ENCODE measurements at regions not wholly inside any gene's neighbourhood (a gene's known extent, or its start where the extent isn't known, plus 50 kb on each side); places are given as distances from the start of the nearest gene placed in this dataset.
A peak's percentile ranks its signal among the peaks of the same experiment; 100 is the strongest.

GRCh38 chr4:125511715-125512114, 197.0 kb downstream of the FAT4 start:
- Histone ChIP-seq H3K27ac (no peak overlapping the region), H3K4me3 (no peak overlapping the region), H3K9me3 (replicated peaks) (no peaks in the 10 kb centered on the region), H3K36me3 (no peaks in the 10 kb centered on the region), H3K27me3 (no peaks in the 10 kb centered on the region), H3K4me1 (no peaks in the 10 kb centered on the region)
- DNase-seq: no peak

- DNase-seq: no peak
- Histone ChIP-seq H3K4me1 (no peaks in the 10 kb centered on the region), H3K9me3 (replicated peaks) (no peaks in the 10 kb centered on the region), H3K27ac (no peak overlapping the region), H3K4me3 (no peak overlapping the region), H3K27me3 (no peaks in the 10 kb centered on the region), H3K36me3 (no peaks in the 10 kb centered on the region)
Measured at GRCh38 chr4:125515016-125515415, 200.3 kb downstream of the FAT4 start.

GRCh38 chr4:125517831-125518230, 203.1 kb downstream of the FAT4 start:
- H3K36me3 ChIP-seq: no peaks in the 10 kb centered on the region
- H3K27ac ChIP-seq: no peak overlapping the region
- no peaks in the 10 kb centered on the region for H3K9me3 ChIP-seq (replicated peaks)
- H3K27me3 ChIP-seq: no peaks in the 10 kb centered on the region
- no peaks in the 10 kb centered on the region for H3K4me1 ChIP-seq
- no peak overlapping the region for H3K4me3 ChIP-seq
- DNase-seq: no peak

DNA sequence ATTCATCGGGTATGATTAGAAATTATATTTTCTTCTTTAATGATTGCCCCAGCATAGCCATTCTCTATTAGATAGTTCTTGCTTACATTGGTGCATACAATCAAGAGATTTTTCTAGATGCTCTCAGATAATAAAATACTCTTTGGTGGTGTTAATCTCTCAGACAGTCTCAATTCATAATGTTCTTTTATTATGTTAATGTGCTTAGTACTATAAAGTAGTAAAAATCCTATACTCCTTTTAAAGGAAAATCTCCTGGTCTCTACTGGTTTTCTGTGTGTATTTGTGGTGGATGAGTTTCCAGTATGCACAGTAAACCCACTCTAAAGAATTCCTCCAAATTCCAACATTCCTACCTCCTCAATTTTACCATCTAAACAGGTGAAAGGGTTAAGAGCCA, 203.5 kb downstream of the FAT4 start:
- H3K4me1 ChIP-seq: no peaks in the 10 kb centered on the region
- no peak for DNase-seq
- H3K9me3 ChIP-seq (replicated peaks): no peaks in the 10 kb centered on the region
- no peak overlapping the region for H3K27ac ChIP-seq
- no peaks in the 10 kb centered on the region for H3K27me3 ChIP-seq
- H3K36me3 ChIP-seq: no peaks in the 10 kb centered on the region
- no peak overlapping the region for H3K4me3 ChIP-seq

GRCh38 chr4:125519371-125520146, 204.8 kb downstream of the FAT4 start:
- no peaks in the 10 kb centered on the region for H3K36me3 ChIP-seq
- H3K4me1 ChIP-seq: no peaks in the 10 kb centered on the region
- H3K27me3 ChIP-seq: no peaks in the 10 kb centered on the region
- H3K9me3 ChIP-seq (replicated peaks): no peaks in the 10 kb centered on the region
- DNase-seq: no peak
- no peak overlapping the region for H3K27ac ChIP-seq
- H3K4me3 ChIP-seq: no peak overlapping the region

GRCh38 chr4:125520258-125520990, 205.7 kb downstream of the FAT4 start:
- H3K36me3 ChIP-seq: no peaks in the 10 kb centered on the region
- H3K4me3 ChIP-seq: no peak overlapping the region
- no peaks in the 10 kb centered on the region for H3K4me1 ChIP-seq
- no peaks in the 10 kb centered on the region for H3K9me3 ChIP-seq (replicated peaks)
- no peak for DNase-seq
- no peak overlapping the region for H3K27ac ChIP-seq
- no peaks in the 10 kb centered on the region for H3K27me3 ChIP-seq

- Histone ChIP-seq H3K4me1 (no peaks in the 10 kb centered on the region), H3K27me3 (no peaks in the 10 kb centered on the region), H3K36me3 (no peaks in the 10 kb centered on the region), H3K4me3 (no peak overlapping the region), H3K9me3 (replicated peaks) (no peaks in the 10 kb centered on the region), H3K27ac (no peak overlapping the region)
- DNase-seq: no peak
Measured at GRCh38 chr4:125522588-125522987, 207.8 kb downstream of the FAT4 start.

- no peak overlapping the region for H3K4me3 ChIP-seq
- H3K36me3 ChIP-seq: no peaks in the 10 kb centered on the region
- H3K4me1 ChIP-seq: no peaks in the 10 kb centered on the region
- H3K9me3 ChIP-seq (replicated peaks): no peaks in the 10 kb centered on the region
- H3K27ac ChIP-seq: no peak overlapping the region
- peak in 1 of 2 experiments; percentile 2 for DNase-seq
- 0 out of 2 replicates have a peak, but pooled peaks cover 2% of the 10 kb centered on the region for H3K27me3 ChIP-seq
Measured at GRCh38 chr4:125522992-125523391, 208.2 kb downstream of the FAT4 start.

GRCh38 chr4:125526420-125526819, 211.7 kb downstream of the FAT4 start:
- Histone ChIP-seq H3K27me3 (0 out of 2 replicates have a peak, but pooled peaks cover 3% of the 10 kb centered on the region), H3K36me3 (no peaks in the 10 kb centered on the region), H3K4me1 (no peaks in the 10 kb centered on the region), H3K4me3 (no peak overlapping the region), H3K9me3 (replicated peaks) (no peaks in the 10 kb centered on the region), H3K27ac (no peak overlapping the region)
- no peak for DNase-seq

- no peak overlapping the region for H3K27ac ChIP-seq
- no peak for DNase-seq
- H3K27me3 ChIP-seq: 0 out of 2 replicates have a peak, but pooled peaks cover 3% of the 10 kb centered on the region
- H3K4me3 ChIP-seq: no peak overlapping the region
- no peaks in the 10 kb centered on the region for H3K36me3 ChIP-seq
- H3K9me3 ChIP-seq (replicated peaks): no peaks in the 10 kb centered on the region
- H3K4me1 ChIP-seq: no peaks in the 10 kb centered on the region
Measured at GRCh38 chr4:125527681-125528080, 212.9 kb downstream of the FAT4 start.

- H3K27ac ChIP-seq: no peak overlapping the region
- no peaks in the 10 kb centered on the region for H3K9me3 ChIP-seq (replicated peaks)
- no peak for DNase-seq
- H3K27me3 ChIP-seq: 0 out of 2 replicates have a peak, but pooled peaks cover 3% of the 10 kb centered on the region
- H3K4me3 ChIP-seq: no peak overlapping the region
- H3K4me1 ChIP-seq: no peaks in the 10 kb centered on the region
- H3K36me3 ChIP-seq: no peaks in the 10 kb centered on the region
Measured at GRCh38 chr4:125529071-125529470, 214.3 kb downstream of the FAT4 start.

DNA sequence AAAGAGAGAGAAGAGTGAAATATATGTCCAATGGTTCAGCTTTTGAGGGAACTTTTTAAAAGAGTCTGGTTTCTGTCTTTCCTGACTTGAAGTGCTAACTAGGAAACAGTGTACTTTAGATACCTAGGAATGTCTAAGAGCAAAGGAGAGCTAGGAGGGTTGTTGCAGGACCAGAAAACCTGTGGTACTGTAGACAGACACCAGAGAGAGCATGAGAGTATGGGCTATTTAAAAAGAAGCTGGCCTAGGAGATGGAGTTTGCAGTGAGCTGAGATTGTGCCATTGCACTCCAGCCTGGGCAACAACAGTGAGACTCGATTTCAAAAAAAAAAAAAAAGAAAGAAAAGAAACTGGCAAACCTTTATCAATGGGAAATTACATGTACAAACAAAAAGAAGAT, 223.9 kb downstream of the FAT4 start:
- Histone ChIP-seq H3K27me3 (no peaks in the 10 kb centered on the region), H3K27ac (no peak overlapping the region), H3K36me3 (no peaks in the 10 kb centered on the region), H3K9me3 (replicated peaks) (no peaks in the 10 kb centered on the region), H3K4me1 (no peaks in the 10 kb centered on the region), H3K4me3 (no peak overlapping the region)
- DNase-seq: no peak

DNA sequence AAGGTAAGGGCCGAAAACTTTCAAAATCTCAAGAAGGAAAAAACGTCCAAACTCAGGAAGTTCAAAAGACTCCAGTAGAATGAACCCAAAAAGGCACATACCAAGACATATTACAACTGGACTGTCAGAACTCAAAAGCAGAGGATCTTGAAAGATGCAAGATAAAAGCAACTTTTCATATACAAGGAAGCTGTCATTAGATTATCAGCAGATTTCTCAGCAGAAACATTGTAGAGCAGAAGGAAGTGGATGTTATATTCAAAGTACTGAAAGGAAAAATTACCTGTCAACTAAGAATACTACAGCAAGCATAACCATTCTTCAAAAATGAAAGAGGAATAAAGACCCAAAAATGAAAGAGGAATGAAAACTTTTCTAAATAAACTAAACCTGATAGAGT, 224.9 kb downstream of the FAT4 start:
- Histone ChIP-seq H3K36me3 (no peaks in the 10 kb centered on the region), H3K9me3 (replicated peaks) (no peaks in the 10 kb centered on the region), H3K27me3 (no peaks in the 10 kb centered on the region), H3K4me1 (no peaks in the 10 kb centered on the region), H3K27ac (no peak overlapping the region), H3K4me3 (no peak overlapping the region)
- no peak for DNase-seq

- DNase-seq: no peak
- H3K27me3 ChIP-seq: no peaks in the 10 kb centered on the region
- no peak overlapping the region for H3K4me3 ChIP-seq
- H3K27ac ChIP-seq: no peak overlapping the region
- no peaks in the 10 kb centered on the region for H3K4me1 ChIP-seq
- no peaks in the 10 kb centered on the region for H3K9me3 ChIP-seq (replicated peaks)
- H3K36me3 ChIP-seq: no peaks in the 10 kb centered on the region
Measured at GRCh38 chr4:125541836-125542385, 227.2 kb downstream of the FAT4 start.

- Histone ChIP-seq H3K27me3 (no peaks in the 10 kb centered on the region), H3K4me3 (no peak overlapping the region), H3K27ac (no peak overlapping the region), H3K36me3 (no peaks in the 10 kb centered on the region), H3K4me1 (no peaks in the 10 kb centered on the region), H3K9me3 (replicated peaks) (no peaks in the 10 kb centered on the region)
- DNase-seq: no peak
Measured at GRCh38 chr4:125546272-125546671, 231.5 kb downstream of the FAT4 start.

Data from SJCRH30 (cell line).